Tibial nerve (tissue), 4 donors: ENCODE measurements at regions not wholly inside any gene's neighbourhood (a gene's known extent, or its start where the extent isn't known, plus 50 kb on each side); places are given as distances from the start of the nearest gene placed in this dataset.

Experiments used
- DNase-seq, 2 donors: peaks; one replicate each; pipeline ENCODE4 v3.0.0-alpha.2; 2019; ENCODE audit warnings: low spot score in 2 of 2
- H3K27ac ChIP-seq, 4 donors: fragments of 200-600 bp; sonication (generic) in 3 of 4; one replicate each; pipeline ENCODE4 v1.5.1; 2017 to 2019; ENCODE audit warnings: mild to moderate bottlenecking in 1 of 4
- H3K27me3 ChIP-seq, 2 donors: fragments of 200-600 bp; sonication (generic) in 1 of 2; one replicate each; pipeline versions ENCODE4 v1.5.1 to v1.6.0; 2017 to 2019
- H3K36me3 ChIP-seq, 3 donors: fragments of 200-600 bp; sonication (generic); one replicate each; pipeline ENCODE4 v1.5.1; 2018 to 2019
- H3K4me1 ChIP-seq, 4 donors: fragments of 200-600 bp; sonication (generic) in 3 of 4; one replicate each; pipeline ENCODE4 v1.5.1; 2017 to 2019
- H3K4me3 ChIP-seq, 4 donors: fragments of 200-600 bp; sonication (generic) in 3 of 4; one replicate each; pipeline ENCODE4 v1.5.1; 2017 to 2019; ENCODE audit warnings: mild to moderate bottlenecking in 1 of 4, moderate library complexity in 1 of 4
- H3K9me3 ChIP-seq, 4 donors: fragments of 200-600 bp; sonication (generic) in 3 of 4; one replicate each; pipeline ENCODE4 v1.5.1; 2017 to 2019
- CTCF ChIP-seq, 5 experiments: fragments of 200-600 bp in 3 of 5; fragments of 450-650 bp in 2 of 5; sonication (generic) in 3 of 5; IDR thresholded peaks; one replicate each; pipeline ENCODE4 v1.5.1; 2016 to 2019; ENCODE audit warnings: antibody characterized with exemption in 5 of 5, mild to moderate bottlenecking in 3 of 5, moderate library complexity in 2 of 5
- EP300 ChIP-seq, 2 donors: sonication (generic); formaldehyde crosslinking; IDR thresholded peaks; one replicate each; pipeline ENCODE4 v1.6.1; 2017; ENCODE audit warnings: antibody characterized with exemption in 2 of 2, mild to moderate bottlenecking in 1 of 2
- POLR2A ChIP-seq, 2 donors: fragments of 450-650 bp; IDR thresholded peaks; one replicate each; pipeline ENCODE4 v1.6.1; 2017; ENCODE audit warnings: antibody characterized with exemption in 2 of 2, mild to moderate bottlenecking in 2 of 2, moderate library complexity in 2 of 2
- WGBS, 2 donors: methylation state at CpG; one replicate each; pipeline ENCODE4 v1.1.5; 2018; 5-methylcytosine and 5-hydroxymethylcytosine counted together

GRCh38 chr9:3698076-3698475 lies 172.3 kb upstream of the RFX3 start:
- DNase-seq: no peak
- H3K4me1 ChIP-seq: no peaks in the 10 kb centered on the region
- no peaks in the 10 kb centered on the region for H3K27me3 ChIP-seq
- H3K27ac ChIP-seq: no peak overlapping the region
- WGBS, 2 donors: 61 to 66% methylated on average over 3 of the region's 3 CpGs
- no peak overlapping the region for H3K4me3 ChIP-seq
- no peak for TF ChIP-seq CTCF (IDR thresholded peaks at IDR 0.05)
- TF ChIP-seq POLR2A (IDR thresholded peaks at IDR 0.05): no peak
- no peak for TF ChIP-seq EP300 (IDR thresholded peaks at IDR 0.05)
- H3K9me3 ChIP-seq: no peaks in the 10 kb centered on the region
- no peaks in the 10 kb centered on the region for H3K36me3 ChIP-seq

GRCh38 chr9:3696368-3696767 lies 170.6 kb upstream of the RFX3 start:
- no peak for DNase-seq
- Histone ChIP-seq H3K4me3 (no peak overlapping the region), H3K9me3 (no peaks in the 10 kb centered on the region), H3K4me1 (no peaks in the 10 kb centered on the region), H3K27me3 (no peaks in the 10 kb centered on the region), H3K27ac (no peak overlapping the region), H3K36me3 (no peaks in the 10 kb centered on the region)
- TF ChIP-seq CTCF (IDR thresholded peaks at IDR 0.05): no peak
- 22 to 27% methylated on average over 2 of the region's 2 CpGs for WGBS, 2 donors

GRCh38 chr9:3692606-3693005 lies 166.8 kb upstream of the RFX3 start:
- DNase-seq: no peak
- Histone ChIP-seq H3K4me3 (no peak overlapping the region), H3K9me3 (no peaks in the 10 kb centered on the region), H3K27ac (no peak overlapping the region), H3K27me3 (no peaks in the 10 kb centered on the region), H3K4me1 (no peaks in the 10 kb centered on the region), H3K36me3 (no peaks in the 10 kb centered on the region)
- no peak for TF ChIP-seq CTCF (IDR thresholded peaks at IDR 0.05)
- TF ChIP-seq POLR2A (IDR thresholded peaks at IDR 0.05): no peak
- TF ChIP-seq EP300 (IDR thresholded peaks at IDR 0.05): no peak
- 89 to 95% methylated on average over 1 of the region's 1 CpG for WGBS, 2 donors

- H3K27ac ChIP-seq: no peak overlapping the region
- no peaks in the 10 kb centered on the region for H3K4me1 ChIP-seq
- TF ChIP-seq POLR2A (IDR thresholded peaks at IDR 0.05): no peak
- 89 to 91% methylated on average over 4 of the region's 4 CpGs for WGBS, 2 donors
- H3K27me3 ChIP-seq: no peaks in the 10 kb centered on the region
- DNase-seq: no peak
- H3K36me3 ChIP-seq: no peaks in the 10 kb centered on the region
- H3K4me3 ChIP-seq: no peak overlapping the region
- no peaks in the 10 kb centered on the region for H3K9me3 ChIP-seq
These were observed 163.8 kb upstream of the RFX3 start for GRCh38 chr9:3689555-3689954.

GRCh38 chr9:3687145-3687544 lies 161.3 kb upstream of the RFX3 start:
- H3K4me1 ChIP-seq: no peaks in the 10 kb centered on the region
- no peaks in the 10 kb centered on the region for H3K9me3 ChIP-seq
- no peak for DNase-seq
- no peak overlapping the region for H3K27ac ChIP-seq
- no peaks in the 10 kb centered on the region for H3K36me3 ChIP-seq
- no peaks in the 10 kb centered on the region for H3K27me3 ChIP-seq
- TF ChIP-seq EP300 (IDR thresholded peaks at IDR 0.05) (no peak), POLR2A (IDR thresholded peaks at IDR 0.05) (no peak), CTCF (IDR thresholded peaks at IDR 0.05) (no peak)
- H3K4me3 ChIP-seq: no peak overlapping the region

GRCh38 chr9:3682186-3682585 lies 156.4 kb upstream of the RFX3 start:
- Histone ChIP-seq H3K4me3 (no peak overlapping the region), H3K9me3 (no peaks in the 10 kb centered on the region), H3K27me3 (no peaks in the 10 kb centered on the region), H3K36me3 (no peaks in the 10 kb centered on the region), H3K27ac (no peak overlapping the region), H3K4me1 (no peaks in the 10 kb centered on the region)
- no peak for TF ChIP-seq POLR2A (IDR thresholded peaks at IDR 0.05)
- TF ChIP-seq CTCF (IDR thresholded peaks at IDR 0.05): no peak
- TF ChIP-seq EP300 (IDR thresholded peaks at IDR 0.05): no peak
- no peak for DNase-seq
- 60 to 63% methylated on average over 3 of the region's 3 CpGs for WGBS, 2 donors
